GM21423 (cell line): ENCODE measurements at regions not wholly inside any gene's neighbourhood (a gene's known extent, or its start where the extent isn't known, plus 50 kb on each side); places are given as distances from the start of the nearest gene placed in this dataset.
"Not testable (repeated sequence)": the region's sequence is repeated elsewhere in the genome, so short reads cannot be mapped to it uniquely, and the experiment has no call there.

Source experiments
- ATAC-seq: cut with Tn5 transposase; IDR thresholded peaks from one replicate; pipeline ENCODE4 v1.9.1; 2021; ENCODE audit warnings: mild to moderate bottlenecking, moderate library complexity; ENCODE audit not compliant: unreplicated experiment

GRCh38 chr3:81375921-81376320, 385.5 kb downstream of the GBE1 start:
- no peak for ATAC-seq

- no peak for ATAC-seq
Measured at GRCh38 chr3:81364411-81364810, 397.0 kb downstream of the GBE1 start.

GRCh38 chr3:81363816-81364215, 397.6 kb downstream of the GBE1 start:
- no peak for ATAC-seq

DNA sequence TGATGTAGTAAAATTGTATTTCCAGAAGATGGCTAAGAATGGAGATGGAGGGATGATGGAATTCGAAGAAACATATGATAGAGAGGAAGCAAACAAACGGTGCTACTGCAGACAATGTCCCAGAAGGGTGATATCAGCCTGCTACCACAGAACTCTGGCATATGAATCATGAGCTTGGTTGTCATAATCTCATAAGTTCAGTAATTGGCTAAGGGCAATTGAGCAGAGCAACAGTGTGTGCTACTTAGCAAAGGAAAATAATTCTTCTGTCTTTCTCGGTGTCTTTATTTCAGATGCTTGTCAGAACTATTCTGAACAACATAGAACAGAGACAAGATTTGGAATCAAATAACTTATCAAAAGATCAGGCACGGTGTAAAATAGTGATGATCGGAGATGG, 407.3 kb downstream of the GBE1 start:
- ATAC-seq: no peak

- ATAC-seq: no peak
Measured at GRCh38 chr3:81352867-81353266, 408.6 kb downstream of the GBE1 start.

GRCh38 chr3:81349816-81350340, 411.6 kb downstream of the GBE1 start:
- ATAC-seq: no peak

- ATAC-seq: peak; percentile 88
Measured at GRCh38 chr3:81339040-81339845, 422.2 kb downstream of the GBE1 start.

DNA sequence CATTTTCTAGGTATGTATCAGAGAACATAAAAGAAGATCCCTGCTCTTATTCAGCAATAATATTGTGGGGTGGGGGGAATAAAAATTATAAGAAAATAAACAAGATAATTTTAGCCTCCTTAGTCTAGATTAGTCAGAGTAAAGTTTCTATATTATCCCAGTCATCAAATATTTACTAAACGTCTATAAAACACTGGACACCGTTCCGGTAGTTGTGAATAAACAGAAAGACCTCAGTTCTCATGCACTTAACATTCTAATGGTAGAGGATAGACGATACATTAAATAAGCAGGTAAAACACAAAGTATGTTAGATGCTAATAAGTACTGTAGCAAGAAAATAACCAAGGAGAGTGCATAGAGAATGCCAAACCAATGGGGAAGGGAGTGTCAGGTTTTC, 425.0 kb downstream of the GBE1 start:
- no peak for ATAC-seq

DNA sequence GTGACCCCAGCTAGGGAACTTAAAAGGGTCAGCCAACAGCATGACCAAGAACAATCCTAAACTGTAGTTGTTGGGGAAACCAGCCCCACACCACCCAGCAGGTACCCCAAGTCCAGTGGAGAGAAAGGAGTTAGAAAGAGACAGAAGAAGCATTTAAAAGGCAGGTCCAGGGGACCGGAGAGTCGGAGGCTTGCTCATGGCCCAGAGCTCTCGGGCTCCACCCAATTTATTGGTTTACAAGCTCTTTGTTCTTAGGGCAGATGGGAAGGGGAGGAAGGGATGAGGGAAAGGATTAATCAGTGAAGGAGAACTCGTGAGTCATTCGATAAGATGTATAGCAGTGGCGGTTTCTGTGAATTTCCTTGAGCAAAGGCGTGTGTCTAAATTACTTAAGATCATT, 431.6 kb downstream of the GBE1 start:
- not testable (repeated sequence) for ATAC-seq

DNA sequence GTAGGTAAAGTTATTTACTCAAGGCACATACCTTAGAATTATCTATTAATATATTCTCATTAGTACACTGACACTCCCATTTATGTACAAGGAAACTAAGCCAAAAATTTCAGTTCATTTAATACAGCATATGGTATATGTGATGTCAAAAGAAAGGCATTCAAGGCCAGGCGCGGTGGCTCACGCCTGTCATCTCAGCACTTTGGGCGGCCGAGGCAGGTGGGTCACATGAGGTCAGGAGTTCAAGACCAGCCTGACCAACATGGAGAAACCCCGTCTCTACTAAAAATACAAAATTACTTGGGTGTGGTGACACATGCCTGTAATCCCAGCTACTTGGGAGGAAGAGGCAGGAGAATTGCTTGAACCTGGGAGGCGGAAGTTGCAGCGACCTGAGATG, 435.2 kb downstream of the GBE1 start:
- no peak for ATAC-seq

GRCh38 chr3:81320862-81321261, 440.6 kb downstream of the GBE1 start:
- ATAC-seq: no peak

- no peak for ATAC-seq
Measured at GRCh38 chr3:81315030-81315429, 446.4 kb downstream of the GBE1 start.

DNA sequence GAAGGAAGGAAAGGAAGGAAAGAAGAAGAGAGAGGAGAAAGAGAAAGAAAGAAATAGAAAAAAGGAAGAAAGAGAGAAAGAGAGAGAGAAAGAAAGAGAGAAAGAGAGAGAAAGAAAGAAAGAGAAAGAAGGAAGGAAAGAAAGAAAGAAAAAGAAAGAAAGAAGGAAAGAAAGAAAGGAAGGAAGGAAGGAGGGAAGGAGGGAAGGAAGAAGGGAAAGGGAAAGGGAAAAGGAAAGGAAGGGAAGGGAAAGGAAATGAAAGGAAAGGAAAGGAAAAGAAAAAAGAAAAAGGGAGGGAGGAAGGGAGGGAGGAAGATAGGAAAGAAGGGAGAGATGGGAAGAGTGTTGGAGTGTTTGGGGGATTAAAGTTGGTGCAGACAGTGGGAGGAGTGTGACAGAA, 450.1 kb downstream of the GBE1 start:
- ATAC-seq: no peak

- ATAC-seq: no peak
Measured at GRCh38 chr3:81308306-81308705, 453.1 kb downstream of the GBE1 start.

DNA sequence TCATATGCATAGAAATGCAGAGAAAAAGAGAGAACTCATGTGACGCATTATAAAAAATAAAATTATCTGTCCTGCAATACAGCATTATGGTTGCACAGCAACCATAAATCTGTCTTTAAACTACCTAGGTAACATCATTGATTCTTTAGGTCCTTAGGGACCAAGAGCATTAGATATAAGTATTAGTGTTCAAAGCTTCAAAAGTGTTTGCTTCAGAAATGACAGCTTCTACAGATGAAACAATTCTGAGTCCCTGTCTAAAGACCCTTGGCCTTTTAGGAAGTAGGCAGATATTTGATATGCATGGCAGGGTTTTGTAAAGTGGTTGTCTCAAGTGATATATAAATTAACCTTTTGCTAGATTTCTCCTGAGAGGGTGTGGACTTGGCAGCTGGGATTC, 454.2 kb downstream of the GBE1 start:
- ATAC-seq: no peak

DNA sequence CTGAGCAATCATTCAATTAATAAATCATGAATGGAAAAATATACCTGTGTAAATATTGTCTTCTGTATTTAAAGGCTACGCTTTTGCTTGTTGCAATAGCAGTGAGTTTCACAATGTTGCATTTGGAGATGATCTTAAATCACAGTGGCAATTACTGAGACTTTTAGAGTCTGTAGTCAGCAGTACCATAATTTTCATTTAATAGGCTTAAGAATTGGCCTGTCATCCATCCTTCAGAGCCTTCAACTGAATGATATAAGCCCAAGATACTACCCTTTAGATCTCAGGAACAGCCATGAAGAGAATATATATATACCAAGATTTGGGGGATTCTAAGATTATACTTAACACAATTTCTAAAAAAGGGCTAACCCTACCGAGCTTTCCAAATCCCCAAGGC, 458.1 kb downstream of the GBE1 start:
- no peak for ATAC-seq

GRCh38 chr3:81302045-81302444, 459.4 kb downstream of the GBE1 start:
- peak; percentile 83 for ATAC-seq

GRCh38 chr3:81301230-81301629, 460.2 kb downstream of the GBE1 start:
- no peak for ATAC-seq

GRCh38 chr3:81300324-81300927, 461.0 kb downstream of the GBE1 start:
- ATAC-seq: no peak

GRCh38 chr3:81299481-81299880, 462.0 kb downstream of the GBE1 start:
- ATAC-seq: no peak

DNA sequence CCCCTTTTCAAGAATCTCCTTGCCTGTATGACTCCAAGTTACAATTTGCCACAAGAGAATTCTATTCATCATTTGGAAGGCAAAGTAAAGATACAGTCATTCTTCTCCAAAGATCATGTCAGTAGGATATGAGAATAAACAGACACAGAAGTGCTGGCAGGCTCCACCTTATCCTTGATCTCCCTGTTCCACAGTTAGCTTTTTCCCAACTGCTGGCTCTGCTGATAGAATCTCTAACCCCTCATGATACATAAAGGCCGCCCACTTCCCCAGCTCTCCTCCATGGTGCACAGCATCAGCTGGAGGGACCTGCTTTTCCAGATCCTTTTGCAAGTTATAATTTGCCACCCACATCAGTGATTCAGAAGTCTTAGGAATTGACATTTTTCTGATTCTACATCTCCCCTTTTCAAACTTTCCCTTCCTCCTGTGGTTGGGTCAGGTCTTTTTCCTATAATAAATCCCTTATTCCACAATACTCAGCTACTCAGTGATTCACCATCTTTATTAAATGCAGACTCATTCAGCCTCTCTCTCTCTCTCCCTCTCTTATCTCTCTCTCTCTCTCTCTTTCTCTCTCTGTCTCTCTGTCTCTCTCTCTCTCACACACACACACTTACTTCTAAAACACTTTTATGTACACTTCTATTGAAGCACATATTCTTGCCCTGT, 465.4 kb downstream of the GBE1 start:
- ATAC-seq: no peak

- no peak for ATAC-seq
Measured at GRCh38 chr3:81293156-81293555, 468.3 kb downstream of the GBE1 start.
